A673 (cell line): ENCODE measurements at regions not wholly inside any gene's neighbourhood (a gene's known extent, or its start where the extent isn't known, plus 50 kb on each side); places are given as distances from the start of the nearest gene placed in this dataset.

Experiments used
- BruUV-seq: library from RNA; stranded (reverse); fragments of 400-500 nt; replicated peaks from 2 replicates; lab custom pipeline; 2021; lab: Mats Ljungman, UMichigan
- CTCF ChIA-PET: fragments of 300-600 bp; sonication (Branson Sonifier 250); formaldehyde crosslinking; loops from one replicate; lab custom pipeline; 2022; ENCODE audit warnings: antibody characterized with exemption; lab: Charles Lee
- POLR2A ChIA-PET: fragments of 300-600 bp; sonication (Branson Sonifier 250); formaldehyde crosslinking; loops from one replicate; lab custom pipeline; 2022; ENCODE audit warnings: antibody characterized with exemption; ENCODE audit not compliant: low non-redundant PET; lab: Charles Lee
- DNase-seq: peaks from one replicate; pipeline ENCODE4 v3.0.0-alpha.2; 2015; ENCODE audit warnings: low spot score
- H3K27ac ChIP-seq: fragments of 200-600 bp; sonication (generic); 2 replicates; pipeline ENCODE4 v1.5.1; 2016; ENCODE audit warnings: mixed run types, low read depth, mild to moderate bottlenecking, mixed read lengths, antibody characterized with exemption, low read length; ENCODE audit not compliant: poor library complexity, severe bottlenecking
- H3K27me3 ChIP-seq: fragments of 200-600 bp; sonication (generic); replicated peaks from 2 replicates; pipeline ENCODE4 v1.6.1; 2017; ENCODE audit warnings: mixed run types, low read depth, mild to moderate bottlenecking, mixed read lengths, antibody characterized with exemption, low read length; ENCODE audit not compliant: insufficient read depth, poor library complexity
- H3K36me3 ChIP-seq: fragments of 200-600 bp; sonication (generic); 2 replicates; pipeline ENCODE4 v1.6.1; 2016; ENCODE audit warnings: mixed run types, mild to moderate bottlenecking, mixed read lengths, antibody characterized with exemption, low read length; ENCODE audit not compliant: insufficient read depth, poor library complexity, severe bottlenecking
- H3K4me1 ChIP-seq: fragments of 200-600 bp; sonication (generic); 2 replicates; pipeline ENCODE4 v1.6.1; 2017; ENCODE audit warnings: mixed run types, mild to moderate bottlenecking, mixed read lengths, antibody characterized with exemption, low read length; ENCODE audit not compliant: insufficient read depth, poor library complexity, severe bottlenecking
- H3K4me3 ChIP-seq: fragments of 200-600 bp; sonication (generic); 2 replicates; pipeline ENCODE4 v1.5.1; 2016; ENCODE audit warnings: low read depth, mixed run types, mild to moderate bottlenecking, mixed read lengths, low read length; ENCODE audit not compliant: poor library complexity, severe bottlenecking
- H3K9me3 ChIP-seq: fragments of 200-600 bp; sonication (generic); 2 replicates; pipeline ENCODE4 v1.6.1; 2016; ENCODE audit warnings: mixed run types, low read depth, mild to moderate bottlenecking, mixed read lengths, antibody characterized with exemption, low read length; ENCODE audit not compliant: poor library complexity, severe bottlenecking
- CTCF ChIP-seq: fragments of 300-800, 200-600 bp; sonication (generic); conservative IDR thresholded peaks from 2 replicates; pipeline ENCODE4 v1.5.1; 2017; ENCODE audit warnings: low read depth, mild to moderate bottlenecking, antibody characterized with exemption, low read length, moderate library complexity, mixed read lengths
- EZH2 ChIP-seq: fragments of 200-600 bp; sonication (generic); IDR thresholded peaks from 2 replicates; pipeline ENCODE4 v1.6.1; 2017; ENCODE audit warnings: borderline replicate concordance, low read depth, mild to moderate bottlenecking, mixed read lengths, antibody characterized with exemption, low read length; ENCODE audit not compliant: poor library complexity, severe bottlenecking
- intact Hi-C: fragments of 100-400 bp; cut with micrococcal nuclease; formaldehyde crosslinking; loops from one replicate; pipeline ENCODE4 v1.10.0; 2022; ENCODE audit not compliant: unreplicated experiment

GRCh38 chr2:167543721-167544120 is 655.4 kb downstream of the XIRP2 start:
- DNase-seq = no peak
- no peaks in the 10 kb centered on the region for H3K4me1 ChIP-seq
- ChIA-PET POLR2A (no interaction called here), CTCF (no interaction called here)
- no peak overlapping the region for H3K4me3 ChIP-seq
- intact Hi-C loops = no loop called here
- no TSS peak for BruUV-seq
- no peaks in the 10 kb centered on the region for H3K27me3 ChIP-seq
- H3K9me3 ChIP-seq = no peaks in the 10 kb centered on the region
- TF ChIP-seq CTCF = no peak
- no peak for TF ChIP-seq EZH2
- H3K36me3 ChIP-seq = no peaks in the 10 kb centered on the region
- no peak overlapping the region for H3K27ac ChIP-seq

- TF ChIP-seq CTCF (no peak), EZH2 (no peak)
- Histone ChIP-seq H3K9me3 (no peaks in the 10 kb centered on the region), H3K4me3 (no peak overlapping the region), H3K27me3 (no peaks in the 10 kb centered on the region), H3K4me1 (no peaks in the 10 kb centered on the region), H3K27ac (no peak overlapping the region), H3K36me3 (no peaks in the 10 kb centered on the region)
- no peak for DNase-seq
- BruUV-seq = no TSS peak
- intact Hi-C loops = no loop called here
- CTCF ChIA-PET = no interaction called here
- POLR2A ChIA-PET = no interaction called here
Observed at GRCh38 chr2:167537743-167538142, 649.5 kb downstream of the XIRP2 start.

- ChIA-PET POLR2A (no interaction called here), CTCF (no interaction called here)
- Histone ChIP-seq H3K4me1 (no peaks in the 10 kb centered on the region), H3K27ac (no peak overlapping the region), H3K9me3 (no peaks in the 10 kb centered on the region), H3K36me3 (no peaks in the 10 kb centered on the region), H3K27me3 (no peaks in the 10 kb centered on the region), H3K4me3 (no peak overlapping the region)
- DNase-seq = no peak
- TF ChIP-seq EZH2 (no peak), CTCF (no peak)
- BruUV-seq = no TSS peak
- intact Hi-C loops = no loop called here
Observed at GRCh38 chr2:167534443-167534842, 646.2 kb downstream of the XIRP2 start.
